HEK293 (cell line): ENCODE measurements at regions not wholly inside any gene's neighbourhood (a gene's known extent, or its start where the extent isn't known, plus 50 kb on each side); places are given as distances from the start of the nearest gene placed in this dataset.

Experiments used
- CTCF ChIA-PET: fragments of 350-600 bp; formaldehyde crosslinking; extraction: SDS; loops from one replicate; lab custom pipeline; 2021; ENCODE audit warnings: antibody characterized with exemption; lab: Yijun Ruan, JAX
- POLR2A ChIA-PET: fragments of 300-600 bp; formaldehyde crosslinking; extraction: SDS; loops from one replicate; lab custom pipeline; 2020; ENCODE audit warnings: antibody characterized with exemption, inconsistent platforms; lab: Yijun Ruan, JAX
- H3K27ac ChIP-seq: fragments of 200-500 bp; sonication (Bioruptor generic); 2 replicates; pipeline ENCODE4 v1.5.1; 2014; ENCODE audit warnings: low read depth, low read length, control low read depth, inconsistent platforms; ENCODE audit errors: extremely low read depth
- H3K36me3 ChIP-seq, 2 experiments: fragments of 200-500 bp in 1 of 2; sonication (Bioruptor generic) in 1 of 2; 1 replicate in 1 of 2; 2 replicates in 1 of 2; pipeline ENCODE4 v1.5.1; 2014 to 2017; ENCODE audit warnings: inconsistent platforms in 2 of 2, low read length in 2 of 2; ENCODE audit not compliant: control insufficient read depth in 2 of 2, insufficient read depth in 1 of 2
- H3K4me1 ChIP-seq: fragments of 200-500 bp; sonication (Bioruptor generic); 2 replicates; pipeline ENCODE4 v1.5.1; 2014; ENCODE audit warnings: mild to moderate bottlenecking, low read length, inconsistent platforms; ENCODE audit not compliant: control insufficient read depth, insufficient read depth
- H3K4me3 ChIP-seq: 2 replicates; pipeline ENCODE4 v1.5.1; 2011; ENCODE audit warnings: low read depth, mild to moderate bottlenecking, control low read depth, low read length, moderate library complexity
- H3K9me3 ChIP-seq: fragments of 200-500 bp; sonication (Bioruptor generic); 2 replicates; pipeline ENCODE4 v1.5.1; 2014; ENCODE audit warnings: low read depth, low read length, inconsistent platforms; ENCODE audit not compliant: control insufficient read depth, insufficient read depth
- BCL6B ChIP-seq: fragments of 450-650 bp; formaldehyde crosslinking; IDR thresholded peaks from 2 replicates; pipeline ENCODE4 v1.5.1; 2017; ENCODE audit warnings: missing biosample characterization, missing genetic modification characterization
- HOXC10 ChIP-seq: sonication (generic); formaldehyde crosslinking; IDR thresholded peaks from 2 replicates; pipeline ENCODE4 v1.8.1; 2023; ENCODE audit warnings: mild to moderate bottlenecking, missing genetic modification reagents
- PRDM1 ChIP-seq: fragments of 450-650 bp; formaldehyde crosslinking; IDR thresholded peaks from 2 replicates; pipeline ENCODE4; 2016; ENCODE audit warnings: missing biosample characterization, missing genetic modification characterization
- ZBTB21 ChIP-seq: fragments of 450-650 bp; formaldehyde crosslinking; IDR thresholded peaks from 2 replicates; pipeline ENCODE4 v1.5.1; 2017; ENCODE audit warnings: missing biosample characterization, missing genetic modification characterization
- ZBTB44 ChIP-seq: fragments of 450-650 bp; IDR thresholded peaks from 2 replicates; pipeline ENCODE4 v1.5.1; 2018; ENCODE audit warnings: missing biosample characterization, mild to moderate bottlenecking, missing genetic modification characterization
- ZIC2 ChIP-seq: fragments of 450-650 bp; formaldehyde crosslinking; IDR thresholded peaks from 2 replicates; pipeline ENCODE4 v1.5.1; 2016; ENCODE audit warnings: missing biosample characterization, missing genetic modification characterization
- ZNF2 ChIP-seq: fragments of 450-650 bp; formaldehyde crosslinking; IDR thresholded peaks from 2 replicates; pipeline ENCODE4 v1.5.1; 2016; ENCODE audit warnings: missing biosample characterization, missing genetic modification characterization
- ZNF23 ChIP-seq: fragments of 450-650 bp; formaldehyde crosslinking; IDR thresholded peaks from 2 replicates; pipeline ENCODE4 v1.5.1; 2016; ENCODE audit warnings: missing biosample characterization, missing genetic modification characterization, borderline replicate concordance
- ZNF280D ChIP-seq: fragments of 450-650 bp; formaldehyde crosslinking; IDR thresholded peaks from 2 replicates; pipeline ENCODE4 v1.5.1; 2016; ENCODE audit warnings: missing biosample characterization, missing genetic modification characterization
- ZNF394 ChIP-seq: fragments of 450-650 bp; formaldehyde crosslinking; IDR thresholded peaks from 2 replicates; pipeline ENCODE4 v1.5.1; 2016; ENCODE audit warnings: missing biosample characterization, missing genetic modification characterization, mild to moderate bottlenecking, moderate library complexity, borderline replicate concordance
- ZNF473 ChIP-seq: fragments of 450-650 bp; formaldehyde crosslinking; IDR thresholded peaks from 2 replicates; pipeline ENCODE4 v1.5.1; 2017; ENCODE audit warnings: missing biosample characterization, missing genetic modification characterization
- ZNF501 ChIP-seq: fragments of 450-650 bp; formaldehyde crosslinking; IDR thresholded peaks from 2 replicates; pipeline ENCODE4 v1.5.1; 2016; ENCODE audit warnings: missing biosample characterization, missing genetic modification characterization
- ZNF521 ChIP-seq: fragments of 450-650 bp; formaldehyde crosslinking; IDR thresholded peaks from 2 replicates; pipeline ENCODE4 v1.5.1; 2017; ENCODE audit warnings: missing biosample characterization, mild to moderate bottlenecking, missing genetic modification characterization
- ZNF530 ChIP-seq: fragments of 450-650 bp; formaldehyde crosslinking; IDR thresholded peaks from 2 replicates; pipeline ENCODE4 v1.5.1; 2016; ENCODE audit warnings: low read depth, missing biosample characterization, missing genetic modification characterization
- ZNF558 ChIP-seq: fragments of 450-650 bp; formaldehyde crosslinking; IDR thresholded peaks from 2 replicates; pipeline ENCODE4 v1.5.1; 2016; ENCODE audit warnings: missing biosample characterization, missing genetic modification characterization
- ZNF792 ChIP-seq: fragments of 450-650 bp; formaldehyde crosslinking; IDR thresholded peaks from 2 replicates; pipeline ENCODE4 v1.5.1; 2016; ENCODE audit warnings: missing biosample characterization, missing genetic modification characterization
- ZSCAN18 ChIP-seq: fragments of 450-650 bp; formaldehyde crosslinking; IDR thresholded peaks from 2 replicates; pipeline ENCODE4 v1.5.1; 2016; ENCODE audit warnings: missing biosample characterization, missing genetic modification characterization

GRCh38 chr1:55353707-55354620 lies 138.8 kb upstream of the USP24 start:
- Histone ChIP-seq H3K4me1 (no peaks in the 10 kb centered on the region), H3K9me3 (no peaks in the 10 kb centered on the region), H3K4me3 (no peak overlapping the region), H3K36me3 (no peaks in the 10 kb centered on the region), H3K27ac (no peak overlapping the region)
- ChIA-PET CTCF (no interaction called here), POLR2A (no interaction called here)
- no peak for TF ChIP-seq HOXC10 (CRISPR knock-in tag)
- TF ChIP-seq ZIC2 (tag by site-specific recombination): no peak
- TF ChIP-seq ZNF23 (tag by site-specific recombination): no peak
- no peak for TF ChIP-seq ZNF558 (tag by site-specific recombination)
- no peak for TF ChIP-seq ZNF2 (tag by site-specific recombination)
- TF ChIP-seq ZNF792: no peak
- TF ChIP-seq ZNF473: no peak
- TF ChIP-seq ZSCAN18: no peak
- TF ChIP-seq ZNF394: no peak
- no peak for TF ChIP-seq ZNF521 (tag by site-specific recombination)
- TF ChIP-seq PRDM1 (tag by site-specific recombination): no peak
- no peak for TF ChIP-seq ZBTB44 (tag by site-specific recombination)

- Histone ChIP-seq H3K27ac (no peak overlapping the region), H3K9me3 (no peaks in the 10 kb centered on the region), H3K4me1 (no peaks in the 10 kb centered on the region), H3K4me3 (no peak overlapping the region), H3K36me3 (no peaks in the 10 kb centered on the region)
- POLR2A ChIA-PET: no interaction called here
- TF ChIP-seq BCL6B (tag by site-specific recombination): no peak
- TF ChIP-seq ZNF501 (tag by site-specific recombination): no peak
- TF ChIP-seq ZNF280D: no peak
- TF ChIP-seq ZBTB21 (tag by site-specific recombination): no peak
- TF ChIP-seq ZNF530 (tag by site-specific recombination): no peak
- CTCF ChIA-PET: interaction anchor here (0.7 to 0.9 kb wide), 2 partner anchors 25 to 125 kb away, joined by 3 to 4 read pairs; no protein-coding TSS in a partner anchor
Measured at GRCh38 chr1:55352811-55353180, 137.6 kb upstream of the USP24 start.
